ENCODE measurements at regions not wholly inside any gene's neighbourhood (a gene's known extent, or its start where the extent isn't known, plus 50 kb on each side); places are given as distances from the start of the nearest gene placed in this dataset.

GRCh38 chr2:15049096-15049993 lies 416.8 kb downstream of the LRATD1 start:
- no peak overlapping the region for H3K4ac ChIP-seq (replicated peaks; ENCODE audit: insufficient read length, low read depth, low read length)
- CTCF ChIA-PET (ENCODE audit: partially characterized antibody), result interaction anchor here (1.1 to 8.0 kb wide), 5 partner anchors 11 to 146 kb away, joined by 3 to 82 read pairs (median 4); no protein-coding TSS in a partner anchor
- H2BK5ac ChIP-seq (ENCODE audit: low read depth, low read length), result no peak overlapping the region; the same call in 1 of the 2 replicates
- H2BK15ac ChIP-seq (ENCODE audit: low read length), result no peak overlapping the region
- no peak overlapping the region for H4K8ac ChIP-seq (ENCODE audit: extremely low read depth, insufficient read depth, low read length)
- H3K23ac ChIP-seq (ENCODE audit: insufficient read length), result no peak overlapping the region
- H2AFZ ChIP-seq (ENCODE audit: low read length), result no peak overlapping the region
- DNase-seq (ENCODE audit: low read depth in 1 of 2, low spot score in 2 of 2), result no peak
- no peak overlapping the region for H2BK120ac ChIP-seq (replicated peaks; ENCODE audit: low read depth, low read length)
- no peaks in the 10 kb centered on the region for H3K79me2 ChIP-seq (ENCODE audit: control insufficient read depth in 1 of 2, insufficient read depth in 2 of 2, low read length in 2 of 2)
- no peaks in the 10 kb centered on the region for H3K23me2 ChIP-seq (ENCODE audit: low read depth, low read length)
- H3K4me2 ChIP-seq (ENCODE audit: insufficient read depth in 1 of 2, low read depth in 2 of 2, low read length in 2 of 2), result no peak overlapping the region
- no peak overlapping the region for H3K27ac ChIP-seq (ENCODE audit: low read depth, low read length)
- H2BK12ac ChIP-seq (ENCODE audit: low read depth, low read length), result peak overlapping the region; percentile 20; the same call in 1 of the 2 replicates
- POLR2A ChIA-PET (ENCODE audit: partially characterized antibody), result no interaction called here
- H4K5ac ChIP-seq (ENCODE audit: insufficient read length, low read depth, low read length), result no peak overlapping the region
- H3K4me1 ChIP-seq (replicated peaks in 1 of 4; ENCODE audit: control insufficient read depth in 3 of 4, insufficient read depth in 4 of 4, low read length in 3 of 4), result peaks cover 0 to 8% (median 3%) of the 10 kb centered on the region in 4 experiments; a peak in 3 of 7 replicates
- no peaks in the 10 kb centered on the region for H4K20me1 ChIP-seq (replicated peaks in 1 of 2; ENCODE audit: control insufficient read depth in 1 of 2, insufficient read depth in 2 of 2, low read length in 2 of 2)
- no peaks in the 10 kb centered on the region for H3K79me1 ChIP-seq (ENCODE audit: low read depth, low read length)
- 88% methylated on average over 14 of the region's 14 CpGs; no CpG with 5 or more reads in 1 of the 2 experiments for WGBS, 2 experiments (ENCODE audit: extremely low coverage in 1 of 2, insufficient coverage in 1 of 2, insufficient read length in 1 of 2, insufficient replicate concordance in 2 of 2, low coverage in 1 of 2, low lambda C conversion rate in 2 of 2, missing lambda C conversion rate in 1 of 2)
- H3K4me3 ChIP-seq (ENCODE audit: extremely low read depth in 1 of 4, insufficient read depth in 2 of 4, low read depth in 3 of 4, low read length in 4 of 4), result no peak overlapping the region
- no peaks in the 10 kb centered on the region; a peak in 1 of 7 replicates for H3K27me3 ChIP-seq (replicated peaks in 1 of 4; ENCODE audit: control insufficient read depth in 3 of 4, extremely low read depth in 1 of 4, insufficient read depth in 3 of 4, low read length in 3 of 4)
- H3K36me3 ChIP-seq (ENCODE audit: control insufficient read depth in 2 of 4, insufficient read depth in 4 of 4, low read length in 3 of 4), result no peaks in the 10 kb centered on the region
- peak overlapping the region; percentile 35; the same call in 1 of the 2 replicates for H2BK20ac ChIP-seq (ENCODE audit: low read length)
- H3K56ac ChIP-seq (replicated peaks; ENCODE audit: insufficient read length, low read depth, low read length), result no peak overlapping the region
- no peak overlapping the region for H3K18ac ChIP-seq (ENCODE audit: extremely low read depth, low read length)
- no peak overlapping the region for H3K14ac ChIP-seq (ENCODE audit: insufficient read length)
- no peak overlapping the region for H2AK5ac ChIP-seq (ENCODE audit: low read depth, low read length)
- no peak for FAIRE-seq
- H3K9me3 ChIP-seq (ENCODE audit: insufficient read depth in 2 of 2, low read depth in 1 of 2, low read length in 1 of 2), result no peaks in the 10 kb centered on the region
- H4K91ac ChIP-seq (replicated peaks; ENCODE audit: insufficient read length, low read length), result peak overlapping the region; percentile 51
- no peak overlapping the region for H3K9ac ChIP-seq (replicated peaks in 1 of 4; ENCODE audit: extremely low read depth in 1 of 4, low read depth in 3 of 4, low read length in 3 of 4)
- TF ChIP-seq CHD1 (IDR thresholded peaks at IDR 0.05; ENCODE audit: low read depth, low read length) (no peak), RXRA (IDR thresholded peaks at IDR 0.05; ENCODE audit: insufficient read depth, low read depth, low read length) (no peak), POU5F1 (IDR thresholded peaks at IDR 0.05; ENCODE audit: low read depth, low read length) (no peak), HDAC6 (IDR thresholded peaks at IDR 0.05; ENCODE audit: low read depth, low read length) (no peak), JUN (IDR thresholded peaks at IDR 0.05; ENCODE audit: low read depth, low read length) (no peak), FOSL1 (IDR thresholded peaks at IDR 0.05; ENCODE audit: insufficient read depth, low read depth, low read length) (no peak), CTBP2 (IDR thresholded peaks at IDR 0.05; ENCODE audit: borderline replicate concordance, insufficient read depth, insufficient read length, low read length) (no peak), BRCA1 (IDR thresholded peaks at IDR 0.05; ENCODE audit: low read depth, low read length) (no peak), GABPA (IDR thresholded peaks at IDR 0.05; ENCODE audit: borderline replicate concordance, insufficient read depth, low read length) (no peak), SUZ12 (IDR thresholded peaks at IDR 0.05; ENCODE audit: low read length) (no peak), KDM4A (IDR thresholded peaks at IDR 0.05; ENCODE audit: low read depth, low read length, severe bottlenecking) (no peak), RNF2 (IDR thresholded peaks at IDR 0.05; ENCODE audit: borderline replicate concordance, low read depth, low read length, missing control alignments, poor library complexity, severe bottlenecking) (no peak)
